Eye (tissue), 1 donor: ENCODE measurements at regions not wholly inside any gene's neighbourhood (a gene's known extent, or its start where the extent isn't known, plus 50 kb on each side); places are given as distances from the start of the nearest gene placed in this dataset.
"Not testable (repeated sequence)": the region's sequence is repeated elsewhere in the genome, so short reads cannot be mapped to it uniquely, and the experiment has no call there.

Experiments used
- DNase-seq: peaks from one replicate; pipeline ENCODE4 v3.0.0-alpha.2; 2015

DNA sequence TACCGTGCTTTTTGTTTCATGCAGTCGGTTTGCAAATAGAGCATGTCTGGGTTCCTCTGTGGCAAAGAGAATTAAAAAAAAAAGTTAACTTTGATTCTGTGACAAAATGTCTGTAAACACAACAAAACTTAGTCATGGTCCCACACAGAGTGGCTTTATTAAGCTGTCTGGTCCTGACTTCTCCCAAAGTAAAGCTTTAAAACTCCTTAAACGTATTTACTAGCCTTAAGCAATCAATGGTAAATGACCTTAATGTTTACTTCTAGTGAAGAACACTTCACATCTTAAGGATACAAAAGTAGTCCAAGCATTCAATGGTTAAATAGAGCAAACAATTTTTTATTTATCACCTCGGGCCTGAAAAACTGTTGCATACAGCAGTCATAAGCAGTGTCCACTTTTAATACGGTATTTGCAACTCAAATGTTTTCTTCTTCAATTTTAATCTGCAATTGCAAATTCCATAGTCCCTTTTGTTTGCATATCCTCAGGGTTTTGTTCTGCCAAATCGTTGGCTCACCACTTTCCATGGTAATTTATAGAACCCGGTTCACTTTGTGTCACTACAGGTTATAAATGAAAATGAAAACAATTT, 453.0 kb upstream of the MIS18BP1 start:
- no peak for DNase-seq

DNA sequence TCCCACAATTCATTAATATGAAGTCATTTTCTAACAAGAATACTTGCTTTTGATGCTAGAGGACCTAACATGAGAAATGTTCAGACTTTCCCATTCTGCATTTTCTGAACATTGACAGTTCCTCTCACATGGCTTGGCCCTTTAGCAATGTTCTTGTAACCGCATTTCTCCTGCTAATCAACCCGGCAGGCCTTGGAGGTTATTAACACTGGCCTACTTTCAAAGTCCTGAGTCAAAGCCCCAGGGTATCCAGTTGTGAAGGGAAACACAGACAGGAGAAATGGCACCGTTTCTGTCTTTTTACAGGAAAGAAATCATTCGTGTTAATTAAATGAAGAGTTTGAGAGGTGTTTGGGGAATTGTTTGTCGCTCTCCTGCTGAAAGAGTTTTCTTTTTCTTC, 446.5 kb upstream of the MIS18BP1 start:
- DNase-seq, result peak; percentile 72

DNA sequence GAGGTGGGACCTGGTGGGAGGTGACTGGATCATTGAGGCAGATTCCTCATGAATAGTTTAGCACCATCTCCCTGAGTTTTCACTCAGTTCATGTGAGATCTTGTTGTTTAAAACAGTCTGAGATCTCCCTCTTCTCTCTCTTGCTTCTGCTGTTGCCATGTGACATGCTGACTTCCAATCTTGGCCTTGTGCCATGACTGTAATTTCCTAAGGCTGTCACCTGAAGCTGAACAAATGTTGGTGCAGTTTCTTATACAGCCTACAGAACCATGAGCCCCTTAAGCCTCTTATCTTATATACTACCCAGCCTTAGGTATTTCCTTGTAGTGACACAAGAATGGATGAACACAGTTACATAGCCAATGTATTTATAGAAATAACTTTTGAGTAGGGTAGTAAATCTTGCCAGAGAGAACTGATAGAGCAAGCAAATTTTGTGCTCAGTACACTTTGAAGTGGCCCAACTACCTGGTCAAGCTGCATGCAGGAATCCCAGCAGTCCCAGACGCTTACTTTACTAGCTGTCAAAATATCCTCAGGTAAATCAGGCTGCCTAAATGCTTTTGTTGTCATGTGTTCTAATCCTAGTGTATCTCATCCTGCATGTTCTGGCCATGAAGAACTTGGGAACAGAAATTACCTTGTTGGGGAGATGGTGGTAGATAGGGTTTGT, 445.6 kb upstream of the MIS18BP1 start:
- DNase-seq, result peak; percentile 51

DNA sequence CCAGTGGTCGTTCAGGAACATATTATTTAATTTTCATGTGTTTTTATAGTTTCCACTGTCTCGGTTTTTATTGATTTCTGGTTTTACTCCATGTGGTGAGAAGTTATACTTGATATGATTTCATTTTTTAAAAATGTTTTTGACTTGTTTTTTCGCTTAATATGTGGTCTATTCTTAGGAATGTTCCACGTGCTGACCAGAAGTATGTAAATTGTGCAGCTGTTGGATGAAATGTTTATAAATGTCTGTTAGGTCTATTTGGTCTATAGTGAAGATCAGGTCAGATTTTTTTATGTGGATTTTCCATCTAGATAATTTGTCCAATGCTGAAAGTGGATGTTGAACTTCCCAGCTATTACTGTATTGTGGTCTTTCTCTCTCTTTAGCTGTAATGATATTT, 433.8 kb upstream of the MIS18BP1 start:
- no peak for DNase-seq

DNA sequence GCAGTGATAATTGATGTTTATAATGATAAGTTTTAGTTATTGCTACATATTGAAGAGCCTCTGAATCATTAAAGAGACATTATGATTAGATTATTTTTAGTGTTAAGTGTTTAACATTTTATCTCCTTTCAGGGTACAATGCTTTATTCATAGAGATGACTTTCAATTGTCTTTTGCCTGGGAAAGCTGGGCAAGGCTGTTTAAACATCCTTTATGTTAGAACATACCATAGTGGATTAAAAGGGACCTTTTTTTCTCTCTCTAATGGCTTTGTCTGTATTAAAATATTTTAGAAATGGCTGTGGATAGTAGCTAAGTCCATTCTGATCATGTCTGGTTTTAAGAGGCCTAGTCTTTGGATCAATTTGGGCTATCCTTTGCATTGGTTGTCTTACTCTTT, 427.5 kb upstream of the MIS18BP1 start:
- no peak for DNase-seq

DNA sequence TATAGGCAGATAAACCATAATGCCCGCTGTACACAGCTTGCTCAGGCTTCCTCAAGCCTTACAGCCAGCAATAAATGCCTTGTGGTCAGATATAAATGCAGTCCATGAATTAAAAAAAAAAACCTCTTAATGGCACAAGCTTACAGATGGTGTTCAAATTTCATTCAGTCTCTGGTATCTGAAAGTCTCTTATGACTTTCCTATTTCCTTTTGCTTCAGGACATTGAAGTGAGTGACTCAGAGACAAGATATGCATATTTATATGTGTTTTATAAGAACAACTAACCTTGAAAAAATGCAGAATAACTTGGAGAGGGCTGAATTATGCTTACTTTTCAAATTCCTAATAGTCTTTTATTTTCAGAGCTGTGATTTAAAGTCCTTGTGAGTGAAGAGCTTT, 426.9 kb upstream of the MIS18BP1 start:
- DNase-seq, result peak; percentile 9

DNA sequence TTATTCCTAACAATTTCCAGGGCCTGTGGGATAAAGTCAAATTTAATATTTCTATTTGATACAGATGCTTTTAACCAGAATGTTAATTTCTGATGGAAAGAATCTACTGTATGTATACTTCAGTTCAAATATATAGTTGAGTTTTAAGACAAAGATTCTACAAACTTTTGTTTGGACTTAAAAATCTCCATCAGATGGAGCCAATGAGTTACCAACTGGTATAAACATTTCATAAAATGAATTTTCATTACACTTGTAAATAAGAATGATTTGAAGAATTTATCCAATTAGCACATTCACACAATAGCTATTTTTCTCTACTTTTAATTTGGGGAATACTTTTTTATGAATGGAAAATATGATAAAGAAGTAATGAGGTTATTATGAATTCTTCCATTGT, 425.2 kb upstream of the MIS18BP1 start:
- DNase-seq, result no peak

DNA sequence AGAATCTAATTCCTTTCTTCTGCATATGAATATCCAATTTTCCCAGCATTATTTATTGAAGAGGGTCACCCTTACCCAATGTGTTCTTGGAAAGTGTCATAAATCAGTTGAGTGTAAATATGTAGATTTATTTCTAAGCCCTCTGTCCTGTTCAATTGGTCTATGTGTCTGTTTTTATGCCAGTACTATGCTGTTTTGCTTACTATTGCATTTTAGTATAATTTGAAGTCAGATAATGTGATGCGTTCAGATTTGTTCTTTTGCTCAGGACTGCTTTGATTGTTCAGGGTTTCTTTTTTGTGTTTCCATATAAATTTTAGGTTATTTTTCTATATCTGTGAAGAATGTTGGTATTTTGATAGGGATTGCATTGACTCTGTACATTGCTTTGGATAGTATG, 420.4 kb upstream of the MIS18BP1 start:
- DNase-seq, result no peak

DNA sequence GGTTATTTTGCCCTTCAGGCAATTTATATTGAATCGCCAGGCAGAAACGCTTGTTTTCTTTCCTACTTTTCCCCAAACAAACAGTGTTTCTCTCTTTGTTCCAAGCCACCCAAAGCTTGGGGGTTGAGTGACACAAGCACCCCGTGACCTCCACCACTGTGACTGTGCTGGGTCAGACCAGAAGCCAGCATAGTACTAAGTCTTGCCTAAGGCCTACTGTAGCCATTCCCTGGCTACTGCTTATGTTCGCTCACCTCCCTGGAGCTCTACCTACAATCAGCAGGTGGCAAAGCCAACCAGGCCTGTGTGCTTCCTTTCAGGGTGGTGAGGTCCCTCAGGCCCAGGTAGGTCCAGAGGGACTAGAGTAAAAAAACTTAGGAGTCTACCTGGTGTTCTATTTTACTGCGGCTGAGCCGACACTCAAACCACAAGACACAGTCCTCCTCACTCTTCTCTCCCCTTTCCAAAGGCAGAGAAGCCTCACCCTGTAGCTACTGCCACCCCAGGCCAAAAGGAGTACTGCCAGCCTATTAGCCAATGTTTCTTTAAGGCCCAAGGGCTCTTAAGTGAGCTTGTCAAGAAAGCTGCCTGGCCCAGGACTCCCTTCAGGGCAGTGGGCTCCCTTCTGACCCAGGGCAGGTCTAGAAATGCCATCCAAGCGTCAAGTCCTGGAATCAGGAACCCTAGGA, 411.8 kb upstream of the MIS18BP1 start:
- DNase-seq, result no peak

DNA sequence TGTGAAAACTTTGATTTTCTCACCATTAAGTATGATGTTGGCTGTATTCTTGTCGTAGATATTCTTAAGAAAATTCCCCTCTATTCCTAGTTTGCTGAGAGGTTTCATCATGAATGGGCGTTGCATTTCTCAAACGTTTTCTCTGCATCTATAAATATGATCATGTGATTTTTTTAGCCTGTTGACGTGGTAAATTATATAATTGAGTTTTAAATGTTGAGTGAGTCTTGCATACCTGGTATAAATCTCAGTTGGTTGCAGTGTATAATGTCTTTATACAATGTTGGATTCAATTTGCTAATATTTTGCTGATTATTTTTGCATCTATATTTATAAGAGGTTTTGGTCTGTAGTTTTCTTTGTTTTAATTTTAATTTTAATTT, 405.9 kb upstream of the MIS18BP1 start:
- DNase-seq, result no peak

DNA sequence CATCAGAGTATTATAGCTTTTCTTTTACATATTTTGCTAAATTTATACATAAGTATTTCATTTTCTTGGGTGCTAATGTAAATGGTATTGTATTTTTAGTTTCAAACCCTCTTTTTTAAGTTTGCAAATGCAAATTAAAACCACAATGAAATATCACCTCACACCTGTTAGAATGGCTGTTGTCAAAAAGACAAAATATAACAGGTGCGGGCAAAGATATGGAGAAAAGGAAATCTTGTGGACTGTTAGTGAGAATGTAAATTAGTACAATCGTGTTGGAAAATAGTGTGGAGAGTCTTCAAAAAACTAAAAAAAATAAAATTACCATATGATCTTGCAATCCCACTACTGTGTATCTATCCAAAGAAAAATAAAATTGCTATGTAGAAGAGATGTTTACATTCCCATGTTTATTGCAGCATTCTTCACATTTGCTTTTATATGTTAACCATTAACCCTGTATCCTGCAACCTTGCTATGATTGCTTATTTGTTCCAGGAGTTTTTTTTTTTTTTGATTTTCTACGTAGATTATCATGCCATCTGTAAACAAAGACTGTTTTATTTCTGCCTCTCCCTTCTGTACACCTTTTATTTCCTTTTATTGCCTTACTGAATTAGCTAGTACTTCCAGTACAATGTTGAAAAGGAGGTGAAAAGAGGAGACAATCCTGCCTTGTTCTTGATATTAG, 405.4 kb upstream of the MIS18BP1 start:
- DNase-seq, result no peak

DNA sequence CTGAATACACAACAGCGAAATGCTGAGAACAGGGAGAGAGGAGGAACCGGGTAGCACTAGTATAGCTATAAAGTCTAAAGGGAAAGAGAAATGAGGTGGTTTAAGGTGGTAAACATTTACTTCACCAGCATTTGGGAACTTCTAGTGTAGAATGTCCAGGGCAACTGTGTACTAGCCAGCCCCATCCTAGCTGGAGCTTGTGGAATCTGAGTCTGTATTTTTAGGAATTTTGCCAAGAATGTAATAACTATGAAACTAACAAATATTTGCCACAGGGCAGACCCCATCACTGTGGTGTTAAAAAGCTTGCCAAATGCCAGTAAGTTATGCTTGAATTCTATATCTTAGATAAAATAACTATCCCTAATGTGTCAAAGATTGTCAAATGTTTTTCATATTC, 398.9 kb upstream of the MIS18BP1 start:
- peak; percentile 19 for DNase-seq

DNA sequence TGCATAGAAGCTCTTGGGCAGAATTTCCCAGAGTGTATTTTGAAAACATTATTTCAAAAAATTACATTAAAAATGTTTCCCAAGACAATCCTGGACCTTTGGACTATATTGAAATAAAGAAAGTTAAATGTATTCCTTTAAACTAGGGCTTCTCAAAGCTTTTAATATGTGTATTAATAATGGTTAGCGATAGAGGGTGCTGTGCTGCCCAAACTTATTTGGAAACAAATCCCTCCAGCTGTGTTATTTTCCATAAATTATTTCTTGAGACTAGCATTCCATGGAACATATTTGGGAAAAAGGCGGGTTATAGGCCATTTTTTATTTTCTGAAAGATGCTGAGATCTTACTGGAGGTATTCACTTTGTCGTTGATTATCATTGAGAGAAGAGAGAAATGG, 397.8 kb upstream of the MIS18BP1 start:
- DNase-seq, result no peak

DNA sequence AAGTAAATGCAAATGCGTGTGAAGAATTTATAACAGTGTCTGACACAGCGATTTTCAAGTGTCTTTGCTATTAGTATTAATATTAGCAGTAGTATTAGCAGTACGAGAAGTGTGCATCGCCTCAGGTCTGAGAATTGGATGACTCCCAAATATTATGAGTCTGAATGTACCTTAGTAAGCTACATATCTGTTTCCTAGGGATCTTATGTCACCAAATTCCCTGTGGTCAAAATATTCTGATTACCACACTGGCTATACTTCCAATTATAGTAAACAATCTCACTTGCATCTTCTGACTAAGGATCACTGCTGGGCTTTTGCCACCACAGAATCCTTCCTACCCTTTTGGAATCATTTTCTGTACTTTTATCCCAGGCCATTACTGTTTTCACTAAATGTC, 396.0 kb upstream of the MIS18BP1 start:
- DNase-seq, result no peak

DNA sequence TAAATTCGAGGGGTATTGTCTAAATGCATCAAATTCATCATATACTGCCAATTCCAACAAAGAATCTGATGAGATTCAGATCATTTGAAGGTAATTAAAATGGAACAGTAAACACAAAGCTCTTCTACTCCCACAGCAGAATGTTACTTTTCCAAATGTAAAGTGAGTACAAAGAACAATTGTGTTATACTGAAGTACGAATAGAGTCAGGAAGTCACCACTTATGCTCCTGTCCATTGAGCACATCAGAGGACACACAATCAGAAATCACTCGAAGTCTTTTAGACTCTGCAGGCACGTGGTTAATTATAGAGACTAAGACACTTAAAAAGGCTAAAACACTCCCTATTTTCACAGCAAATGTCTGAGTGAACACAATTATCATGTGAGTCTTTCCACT, 388.5 kb upstream of the MIS18BP1 start:
- no peak for DNase-seq

DNA sequence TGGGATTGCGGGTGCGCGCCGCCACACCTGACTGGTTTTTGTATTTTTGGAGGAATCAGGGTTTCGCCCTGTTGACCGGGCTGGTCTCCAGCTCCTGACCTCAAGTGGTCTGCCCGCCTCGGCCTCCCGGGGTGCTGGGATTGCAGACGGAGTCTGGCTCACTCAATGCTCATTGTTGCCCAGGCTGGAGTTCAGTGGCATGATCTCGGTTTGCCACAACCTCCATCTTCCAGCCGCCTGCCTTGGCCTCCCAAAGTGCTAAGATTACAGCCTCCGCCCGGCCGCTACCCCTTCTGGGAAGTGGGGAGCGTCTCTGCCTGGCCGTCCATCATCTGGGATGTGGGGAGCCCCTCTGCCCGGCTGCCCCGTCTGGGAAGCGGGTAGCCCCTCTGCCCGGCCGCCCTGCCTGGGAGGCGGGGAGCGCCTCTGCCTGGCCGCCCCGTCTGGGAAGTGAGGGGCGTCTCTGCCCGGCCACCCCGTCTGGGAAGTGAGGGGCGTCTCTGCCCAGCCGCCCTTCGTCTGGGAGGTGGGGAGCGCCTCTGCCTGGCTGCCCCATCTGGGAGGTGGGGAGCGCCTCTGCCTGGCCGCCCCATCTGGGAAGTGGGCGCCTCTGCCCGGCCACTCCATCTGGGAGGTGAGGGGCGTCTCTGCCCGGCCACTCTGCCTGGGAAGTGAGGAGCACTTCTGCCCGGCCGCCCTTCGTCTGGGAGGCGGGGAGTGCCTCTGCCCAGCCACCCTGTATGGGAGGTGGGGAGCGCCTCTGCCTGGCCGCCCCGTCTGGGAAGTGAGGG, 381.8 kb upstream of the MIS18BP1 start:
- not testable (repeated sequence) for DNase-seq

DNA sequence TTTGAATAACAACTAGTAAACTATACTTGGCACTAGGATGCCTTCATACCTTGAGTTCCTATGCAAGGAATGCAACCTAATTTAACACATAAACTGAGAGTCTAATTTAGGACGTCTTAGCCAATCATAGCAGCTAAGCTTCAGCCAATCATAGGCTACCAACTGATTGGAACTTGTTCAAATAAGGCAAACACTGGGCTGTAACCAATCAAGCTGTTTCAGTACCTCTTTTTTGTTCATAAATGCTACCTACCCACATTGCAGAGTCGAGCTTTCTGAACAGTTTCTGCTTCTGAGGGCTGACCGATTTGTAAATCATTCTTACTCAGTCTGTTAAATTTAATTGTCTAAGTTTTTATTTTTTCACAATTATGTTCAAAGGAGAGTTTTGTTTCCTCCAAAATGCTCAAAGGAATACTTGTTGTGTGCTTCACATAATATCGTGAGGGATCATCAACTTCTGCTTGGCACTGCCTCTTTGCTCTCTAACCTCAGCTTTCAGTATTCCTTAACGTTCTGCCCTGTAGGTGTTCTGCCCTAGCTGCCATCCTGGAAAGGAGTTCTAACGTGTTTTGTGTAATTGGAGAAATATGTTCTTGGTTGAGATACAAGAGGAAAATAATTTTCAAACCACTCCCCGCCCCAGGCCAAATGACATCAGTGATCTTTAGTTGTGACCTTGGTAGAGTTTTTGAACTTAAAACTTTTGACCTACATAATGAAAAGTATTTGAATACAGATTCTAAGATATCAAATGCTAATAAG, 380.4 kb upstream of the MIS18BP1 start:
- DNase-seq, result no peak

DNA sequence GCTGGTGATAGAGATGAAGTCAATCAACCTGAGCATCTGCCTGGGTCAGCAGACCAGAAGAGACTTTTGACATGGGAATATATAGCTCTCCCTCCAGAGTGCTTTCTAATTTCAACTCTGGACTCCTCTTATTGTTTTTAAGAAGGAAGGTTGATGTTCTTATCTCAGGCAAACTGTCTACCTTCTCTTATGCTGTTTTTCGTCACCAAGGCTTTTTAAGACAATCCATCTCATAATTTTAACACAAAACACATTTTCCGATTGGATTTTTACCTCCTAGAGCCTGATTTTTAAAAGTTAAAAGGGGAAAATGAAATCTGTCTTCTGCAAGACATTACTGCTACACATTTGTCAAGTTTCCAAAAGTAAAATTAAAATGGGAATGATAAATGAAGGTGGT, 368.7 kb upstream of the MIS18BP1 start:
- DNase-seq, result no peak

DNA sequence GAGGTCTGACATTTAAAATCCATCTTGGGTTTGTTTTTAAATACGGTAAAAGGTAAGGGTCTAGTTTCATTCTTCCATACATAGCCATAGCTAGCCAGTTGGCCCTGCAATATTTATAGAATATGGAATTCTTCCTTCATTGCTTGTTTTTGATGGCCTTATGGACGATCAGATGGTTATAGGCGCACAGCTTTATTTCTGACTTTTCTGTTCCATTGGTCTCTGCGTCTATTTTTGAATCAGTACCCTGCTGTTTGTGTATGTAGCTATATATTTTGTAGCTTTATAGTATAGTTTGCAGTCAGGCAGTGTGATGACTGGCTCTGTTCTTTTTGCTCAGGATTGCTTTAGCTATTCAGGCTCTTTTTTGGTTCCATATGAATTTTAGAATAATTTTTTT, 366.8 kb upstream of the MIS18BP1 start:
- no peak for DNase-seq

DNA sequence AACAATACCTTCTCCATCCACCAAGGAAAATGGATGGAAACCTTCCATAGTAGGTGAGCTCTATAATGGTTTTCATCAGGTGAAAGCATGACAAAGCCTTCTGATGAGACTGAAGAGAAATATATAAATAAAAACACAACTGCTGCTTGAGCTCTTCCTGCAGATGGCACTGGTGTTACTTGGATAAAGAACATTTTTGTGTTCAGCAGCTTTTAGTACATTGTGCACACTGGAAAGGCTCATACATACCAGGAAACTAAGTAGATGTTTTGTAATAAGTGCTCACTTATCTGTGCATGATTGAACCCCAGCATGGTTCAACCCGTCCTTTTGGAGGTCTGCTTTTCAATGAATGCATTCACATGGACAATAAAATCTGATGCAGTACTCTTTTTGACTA, 357.3 kb upstream of the MIS18BP1 start:
- DNase-seq, result peak; percentile 74

DNA sequence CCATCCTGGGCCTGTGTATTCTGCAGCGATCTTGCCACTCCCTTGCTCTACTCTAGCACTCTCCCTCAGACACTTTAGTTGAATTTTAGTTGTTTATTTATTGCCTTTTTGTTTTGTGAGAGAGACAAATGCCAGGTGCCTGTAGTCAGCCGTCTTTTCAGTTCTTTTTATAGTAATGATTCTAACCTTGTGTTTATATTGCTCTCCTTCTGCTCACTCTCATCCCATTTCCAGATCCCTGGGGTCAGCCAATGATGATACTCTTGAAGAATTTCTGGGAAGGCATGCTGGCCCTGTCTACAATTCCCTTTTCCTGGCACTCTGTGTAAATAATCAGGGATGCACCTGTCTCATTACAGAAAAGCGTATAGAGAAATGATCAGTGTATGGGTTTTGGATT, 334.1 kb upstream of the MIS18BP1 start:
- no peak for DNase-seq

DNA sequence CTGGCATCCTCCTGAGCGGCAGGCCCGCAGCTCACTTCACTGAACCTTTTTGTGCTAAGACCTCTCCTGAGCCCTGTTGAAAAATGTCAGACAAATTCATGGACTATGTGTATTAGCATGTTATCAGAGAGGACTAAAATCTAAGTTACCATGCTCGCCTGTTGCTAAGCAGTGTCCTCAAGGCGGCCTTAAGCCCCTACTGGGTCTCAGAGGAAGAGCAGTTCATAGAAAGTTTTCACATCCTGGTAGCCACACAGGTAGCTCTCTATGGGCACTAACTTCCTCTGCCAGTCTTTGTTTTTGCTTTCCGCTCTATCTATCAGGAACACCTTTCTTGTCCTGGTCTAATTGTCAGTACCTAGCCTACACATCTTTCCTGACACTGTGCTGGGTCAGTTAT, 306.6 kb upstream of the MIS18BP1 start:
- no peak for DNase-seq
